MM.1S (cell line): ENCODE measurements at regions not wholly inside any gene's neighbourhood (a gene's known extent, or its start where the extent isn't known, plus 50 kb on each side); places are given as distances from the start of the nearest gene placed in this dataset.

Source experiments
- DNase-seq: peaks from one replicate; pipeline ENCODE4 v3.0.0-alpha.2; 2015
- H2AFZ ChIP-seq: fragments of 300-600 bp; sonication (generic); 2 replicates; pipeline ENCODE4 v1.6.0; 2016; ENCODE audit warnings: antibody characterized with exemption, low read length
- H3F3A ChIP-seq: fragments of 300-600 bp; sonication (generic); 2 replicates; pipeline ENCODE4 v1.6.1; 2016; ENCODE audit warnings: mild to moderate bottlenecking, antibody characterized with exemption, low read length, moderate library complexity, mixed read lengths; ENCODE audit not compliant: insufficient read depth
- H3K27ac ChIP-seq: fragments of 300-600 bp; sonication (generic); 2 replicates; pipeline ENCODE4 v1.5.1; 2016; ENCODE audit warnings: mild to moderate bottlenecking, low read length
- H3K27me3 ChIP-seq: fragments of 300-600 bp; sonication (generic); replicated peaks from 2 replicates; pipeline ENCODE4 v1.6.0; 2016; ENCODE audit warnings: low read length; ENCODE audit not compliant: insufficient read depth
- H3K36me3 ChIP-seq: fragments of 300-600 bp; sonication (generic); replicated peaks from 2 replicates; pipeline ENCODE4 v1.6.1; 2016; ENCODE audit warnings: mild to moderate bottlenecking, low read length, mixed read lengths; ENCODE audit not compliant: insufficient read depth
- H3K4me1 ChIP-seq: fragments of 300-600 bp; sonication (generic); 2 replicates; pipeline ENCODE4 v1.6.1; 2016; ENCODE audit warnings: low read length, mixed read lengths
- H3K4me2 ChIP-seq: fragments of 300-600 bp; sonication (generic); 2 replicates; pipeline ENCODE4 v1.6.0; 2016; ENCODE audit warnings: low read depth, low read length
- H3K4me3 ChIP-seq: fragments of 300-600 bp; sonication (generic); 2 replicates; pipeline ENCODE4 v1.5.1; 2016; ENCODE audit warnings: low read length, mixed read lengths
- H3K79me2 ChIP-seq: fragments of 300-600 bp; sonication (generic); 2 replicates; pipeline ENCODE4 v1.6.1; 2016; ENCODE audit warnings: mixed run types, low read length, mixed read lengths
- H3K9ac ChIP-seq: fragments of 300-600 bp; sonication (generic); 2 replicates; pipeline ENCODE4 v1.6.1; 2016; ENCODE audit warnings: low read length, mixed read lengths
- H3K9me2 ChIP-seq: fragments of 300-600 bp; sonication (generic); replicated peaks from 2 replicates; pipeline ENCODE4 v1.6.1; 2016; ENCODE audit warnings: mild to moderate bottlenecking, low read length, mixed read lengths; ENCODE audit not compliant: insufficient read depth
- H3K9me3 ChIP-seq: fragments of 300-600 bp; sonication (generic); replicated peaks from 2 replicates; pipeline ENCODE4 v1.6.1; 2016; ENCODE audit warnings: mild to moderate bottlenecking, low read length, mixed read lengths; ENCODE audit not compliant: insufficient read depth
- H4K20me1 ChIP-seq: fragments of 300-600 bp; sonication (generic); 2 replicates; pipeline ENCODE4 v1.6.1; 2016; ENCODE audit warnings: mild to moderate bottlenecking, low read length, moderate library complexity, mixed read lengths; ENCODE audit not compliant: insufficient read depth
- EZH2 ChIP-seq: fragments of 300-600 bp; sonication (generic); optimal IDR thresholded peaks from 2 replicates; pipeline ENCODE3; 2017; ENCODE audit warnings: low read depth, mild to moderate bottlenecking, antibody characterized with exemption, low read length, mixed read lengths
- EZH2phosphoT487 ChIP-seq: fragments of 300-600 bp; sonication (generic); IDR thresholded peaks from 2 replicates; pipeline ENCODE4 v1.6.1; 2018; ENCODE audit warnings: antibody characterized with exemption, low read length
- TF ChIP-seq, protein P1 (sequence below): fragments of 300-600 bp; sonication (generic); IDR thresholded peaks from 2 replicates; pipeline ENCODE4 v1.5.1; 2016; ENCODE audit warnings: antibody characterized with exemption, low read length, mixed read lengths

DNA sequence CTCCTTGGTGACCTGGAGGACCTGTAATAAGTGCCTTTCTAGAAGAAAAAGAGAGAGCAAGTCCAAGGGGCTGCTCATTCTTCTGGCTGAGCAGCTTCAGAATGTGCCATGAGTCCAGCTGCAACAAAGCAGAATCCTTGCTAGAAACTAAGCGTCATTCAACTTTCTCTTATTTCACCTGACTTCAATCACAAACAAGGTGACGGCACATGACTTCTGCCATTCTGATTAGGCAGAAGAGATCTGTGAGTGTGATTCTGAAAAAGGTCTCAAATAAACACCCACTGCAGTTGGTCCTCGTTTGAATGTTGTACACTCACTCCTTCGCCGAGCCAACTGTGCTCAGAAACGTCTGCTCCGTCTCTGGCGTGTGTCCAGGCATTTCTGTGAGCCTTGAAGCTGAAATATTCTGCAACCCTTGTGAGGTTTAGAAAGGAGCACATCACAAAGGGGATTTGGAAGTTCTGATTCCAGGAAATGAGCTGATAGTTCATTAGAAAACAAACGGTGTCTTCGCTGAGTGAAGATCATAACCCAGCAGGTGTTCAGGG, 623.8 kb upstream of the KIRREL3 start:
- Histone ChIP-seq H3K9me2 (no peaks in the 10 kb centered on the region), H3K4me3 (no peak overlapping the region), H3K4me2 (no peak overlapping the region), H3K27ac (no peak overlapping the region), H3K79me2 (no peaks in the 10 kb centered on the region), H3F3A (no peaks in the 10 kb centered on the region), H3K27me3 (no peaks in the 10 kb centered on the region), H3K4me1 (no peaks in the 10 kb centered on the region), H3K9ac (no peak overlapping the region), H2AFZ (no peak overlapping the region), H3K36me3 (no peaks in the 10 kb centered on the region), H3K9me3 (no peaks in the 10 kb centered on the region), H4K20me1 (no peaks in the 10 kb centered on the region)
- DNase-seq = no peak
- TF ChIP-seq, protein P1, sequence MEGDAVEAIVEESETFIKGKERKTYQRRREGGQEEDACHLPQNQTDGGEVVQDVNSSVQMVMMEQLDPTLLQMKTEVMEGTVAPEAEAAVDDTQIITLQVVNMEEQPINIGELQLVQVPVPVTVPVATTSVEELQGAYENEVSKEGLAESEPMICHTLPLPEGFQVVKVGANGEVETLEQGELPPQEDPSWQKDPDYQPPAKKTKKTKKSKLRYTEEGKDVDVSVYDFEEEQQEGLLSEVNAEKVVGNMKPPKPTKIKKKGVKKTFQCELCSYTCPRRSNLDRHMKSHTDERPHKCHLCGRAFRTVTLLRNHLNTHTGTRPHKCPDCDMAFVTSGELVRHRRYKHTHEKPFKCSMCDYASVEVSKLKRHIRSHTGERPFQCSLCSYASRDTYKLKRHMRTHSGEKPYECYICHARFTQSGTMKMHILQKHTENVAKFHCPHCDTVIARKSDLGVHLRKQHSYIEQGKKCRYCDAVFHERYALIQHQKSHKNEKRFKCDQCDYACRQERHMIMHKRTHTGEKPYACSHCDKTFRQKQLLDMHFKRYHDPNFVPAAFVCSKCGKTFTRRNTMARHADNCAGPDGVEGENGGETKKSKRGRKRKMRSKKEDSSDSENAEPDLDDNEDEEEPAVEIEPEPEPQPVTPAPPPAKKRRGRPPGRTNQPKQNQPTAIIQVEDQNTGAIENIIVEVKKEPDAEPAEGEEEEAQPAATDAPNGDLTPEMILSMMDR = no peak
- no peak for TF ChIP-seq EZH2phosphoT487
- no peak for TF ChIP-seq EZH2

DNA sequence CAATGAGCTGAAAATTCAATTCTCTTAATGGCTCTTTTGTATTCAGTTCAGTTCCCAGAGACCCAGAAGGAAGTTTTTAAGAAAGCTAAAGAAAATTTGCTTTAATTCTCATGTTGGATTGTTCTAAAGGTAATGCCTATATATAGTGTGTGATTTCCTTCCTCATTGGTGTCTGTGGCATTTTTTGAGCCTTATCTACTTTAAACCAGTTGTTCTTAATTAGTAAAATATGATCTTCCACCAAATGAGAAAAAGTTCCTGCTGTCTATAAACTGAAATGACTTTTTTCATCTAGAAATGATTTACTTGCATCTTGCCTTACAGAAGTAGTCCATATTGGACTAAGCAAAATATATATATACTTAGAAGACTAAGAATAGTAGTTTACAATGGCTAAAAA, 622.1 kb upstream of the KIRREL3 start:
- no peaks in the 10 kb centered on the region for H3F3A ChIP-seq
- TF ChIP-seq, protein P1 = no peak
- no peak for TF ChIP-seq EZH2
- H2AFZ ChIP-seq = no peak overlapping the region
- H3K9ac ChIP-seq = no peak overlapping the region
- H4K20me1 ChIP-seq = no peaks in the 10 kb centered on the region
- no peaks in the 10 kb centered on the region for H3K36me3 ChIP-seq
- H3K9me3 ChIP-seq = no peaks in the 10 kb centered on the region
- H3K9me2 ChIP-seq = no peaks in the 10 kb centered on the region
- H3K4me3 ChIP-seq = no peak overlapping the region
- no peaks in the 10 kb centered on the region for H3K4me1 ChIP-seq
- no peaks in the 10 kb centered on the region for H3K79me2 ChIP-seq
- no peak overlapping the region for H3K27ac ChIP-seq
- no peak overlapping the region for H3K4me2 ChIP-seq
- H3K27me3 ChIP-seq = no peaks in the 10 kb centered on the region
- no peak for DNase-seq

DNA sequence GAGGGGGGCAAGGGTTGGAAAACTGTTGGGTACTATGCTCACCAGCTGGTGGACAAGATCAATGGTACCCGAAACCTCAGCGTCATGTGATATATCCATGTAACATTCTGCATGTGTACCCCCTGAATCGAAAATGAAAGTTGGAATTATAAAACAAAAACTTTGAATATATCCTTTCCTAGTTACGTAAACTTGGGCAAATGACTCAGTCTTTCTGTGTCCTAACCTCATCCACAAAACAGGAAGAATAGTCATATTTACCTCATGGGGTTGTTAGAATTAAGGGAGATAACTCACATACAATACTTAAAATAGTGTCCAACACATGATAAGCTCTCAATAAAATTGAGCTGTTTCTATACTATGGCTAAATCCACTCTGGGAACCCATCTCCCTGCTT, 620.1 kb upstream of the KIRREL3 start:
- no peak for DNase-seq
- H3K36me3 ChIP-seq = no peaks in the 10 kb centered on the region
- H3K4me3 ChIP-seq = no peak overlapping the region
- H3K9me2 ChIP-seq = no peaks in the 10 kb centered on the region
- no peaks in the 10 kb centered on the region for H3K79me2 ChIP-seq
- H4K20me1 ChIP-seq = no peaks in the 10 kb centered on the region
- no peaks in the 10 kb centered on the region for H3K4me1 ChIP-seq
- no peak overlapping the region for H3K4me2 ChIP-seq
- H2AFZ ChIP-seq = no peak overlapping the region
- no peaks in the 10 kb centered on the region for H3F3A ChIP-seq
- TF ChIP-seq, protein P1 = no peak
- TF ChIP-seq EZH2 (no peak), EZH2phosphoT487 (no peak)
- H3K9me3 ChIP-seq = no peaks in the 10 kb centered on the region
- H3K27me3 ChIP-seq = no peaks in the 10 kb centered on the region
- no peak overlapping the region for H3K9ac ChIP-seq
- no peak overlapping the region for H3K27ac ChIP-seq
